Esophagus (tissue), 2 donors: ENCODE measurements at regions not wholly inside any gene's neighbourhood (a gene's known extent, or its start where the extent isn't known, plus 50 kb on each side); places are given as distances from the start of the nearest gene placed in this dataset.

ENCODE experiments used
- H3K27ac ChIP-seq, 2 donors: one replicate each; pipeline ENCODE4 v1.5.1; 2013; ENCODE audit warnings: low read depth in 2 of 2, mild to moderate bottlenecking in 2 of 2, inconsistent platforms in 1 of 2, low read length in 1 of 2, moderate library complexity in 1 of 2
- H3K27me3 ChIP-seq, 2 donors: one replicate each; pipeline ENCODE4 v1.6.1; 2013; ENCODE audit warnings: low read length in 2 of 2, control low read depth in 1 of 2, mild to moderate bottlenecking in 1 of 2; ENCODE audit not compliant: insufficient read depth in 2 of 2, control insufficient read depth in 1 of 2
- H3K36me3 ChIP-seq, 2 donors: one replicate each; pipeline ENCODE4 v1.6.1; 2013; ENCODE audit warnings: low read length in 1 of 2; ENCODE audit not compliant: control insufficient read depth in 2 of 2, insufficient read depth in 2 of 2
- H3K4me1 ChIP-seq, 2 donors: one replicate each; pipeline ENCODE4 v1.6.1; 2013; ENCODE audit warnings: low read length in 1 of 2; ENCODE audit not compliant: control insufficient read depth in 2 of 2, insufficient read depth in 2 of 2
- H3K4me3 ChIP-seq, 2 donors: one replicate each; pipeline ENCODE4 v1.5.1; 2013; ENCODE audit warnings: low read length in 2 of 2, mild to moderate bottlenecking in 2 of 2, low read depth in 1 of 2, moderate library complexity in 1 of 2
- H3K9me3 ChIP-seq, 2 donors: one replicate each; pipeline ENCODE4 v1.6.1; 2013; ENCODE audit warnings: mild to moderate bottlenecking in 2 of 2, low read depth in 1 of 2, low read length in 1 of 2, moderate library complexity in 1 of 2; ENCODE audit not compliant: control insufficient read depth in 2 of 2, insufficient read depth in 1 of 2
- WGBS, 2 donors: extraction: QIAGEN DNeasy Blood & Tissue Kit; methylation state at CpG; one replicate each; pipeline ENCODE4 v1.1.7; 2013; 5-methylcytosine and 5-hydroxymethylcytosine counted together
- donor health status: healthy with polysubstance abuse.
- donor health status: Bipolar disorder and iron deficiency.

DNA sequence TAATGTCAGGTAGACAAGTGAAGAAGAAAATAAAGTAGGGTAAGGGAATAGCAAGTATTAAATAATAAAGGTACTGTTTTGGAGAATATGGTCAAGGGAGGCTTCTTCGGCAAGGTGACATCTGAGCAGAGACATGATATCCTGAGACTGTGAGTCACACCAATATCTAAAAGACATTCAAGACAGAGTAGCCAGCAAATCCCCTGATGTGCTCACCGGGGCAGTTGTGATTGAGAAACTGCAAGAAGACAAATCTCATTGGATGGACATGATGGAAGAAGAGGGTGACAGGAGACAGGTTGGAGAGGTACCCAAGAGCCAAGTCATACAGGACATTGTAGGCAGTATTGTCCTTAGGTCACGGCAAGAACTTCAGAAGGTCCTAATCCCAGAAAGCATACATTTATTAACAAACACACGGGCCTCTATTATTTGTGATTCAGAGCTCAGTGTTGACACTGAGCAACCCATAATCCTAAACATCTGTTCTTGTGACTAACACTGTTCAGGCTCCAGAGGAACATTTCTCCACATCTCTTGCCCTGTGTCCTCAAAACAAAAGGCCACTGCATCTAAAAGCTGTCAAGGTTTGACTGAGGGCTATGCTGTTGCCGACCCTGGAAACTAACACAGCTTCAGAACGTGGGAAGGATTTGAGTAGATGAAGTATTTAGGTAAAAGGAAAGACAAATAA, 258.7 kb upstream of the CLINT1 start:
- no peaks in the 10 kb centered on the region for H3K27me3 ChIP-seq
- H3K4me3 ChIP-seq = no peak overlapping the region
- no peaks in the 10 kb centered on the region for H3K4me1 ChIP-seq
- no peak overlapping the region for H3K27ac ChIP-seq
- H3K9me3 ChIP-seq = no peaks in the 10 kb centered on the region
- H3K36me3 ChIP-seq = no peaks in the 10 kb centered on the region
- WGBS, 2 donors = 71 to 81% methylated on average over 6 of the region's 6 CpGs

DNA sequence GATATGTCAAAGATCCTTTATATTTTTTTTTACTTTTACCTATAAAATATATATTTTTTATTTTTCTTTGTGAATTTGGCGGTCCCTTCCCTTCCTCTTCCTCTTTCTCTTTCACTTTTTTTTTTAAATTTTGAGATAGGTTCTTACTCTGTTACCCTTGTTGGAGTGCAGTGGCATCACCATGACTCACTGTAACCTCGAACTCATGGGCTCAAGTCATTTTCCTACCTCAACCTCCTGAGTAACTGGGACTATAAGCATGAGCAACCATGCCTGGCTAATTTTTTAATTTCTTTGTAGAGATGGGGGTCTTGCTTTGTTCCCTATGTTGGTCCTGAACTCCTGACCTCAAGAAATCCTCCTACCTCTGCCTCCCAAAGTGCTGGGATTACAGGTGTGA, 258.0 kb upstream of the CLINT1 start:
- Histone ChIP-seq H3K36me3 (no peaks in the 10 kb centered on the region), H3K27ac (no peak overlapping the region), H3K4me3 (no peak overlapping the region), H3K9me3 (no peaks in the 10 kb centered on the region), H3K4me1 (no peaks in the 10 kb centered on the region), H3K27me3 (no peaks in the 10 kb centered on the region)
- 82 to 84% methylated on average over 2 of the region's 2 CpGs for WGBS, 2 donors

DNA sequence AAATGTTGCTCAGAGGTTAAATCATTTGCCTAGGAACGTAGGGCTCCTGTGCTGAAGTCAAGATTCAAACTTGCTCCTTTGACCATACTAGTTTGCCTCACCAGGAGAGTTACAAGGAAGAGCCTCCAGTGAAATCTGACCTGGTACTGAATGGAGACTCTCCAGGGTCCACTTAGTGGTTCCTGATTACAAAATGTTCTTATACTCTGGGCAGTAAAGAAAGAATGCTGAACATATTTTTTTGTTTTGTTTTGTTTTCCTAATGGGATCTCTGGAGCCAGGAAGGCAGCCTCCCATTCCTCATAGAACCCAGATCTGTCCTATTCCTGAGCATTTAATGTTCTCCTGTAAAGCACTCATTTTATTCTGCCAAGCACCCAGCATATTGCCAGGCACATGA, 256.5 kb upstream of the CLINT1 start:
- no peak overlapping the region for H3K27ac ChIP-seq

DNA sequence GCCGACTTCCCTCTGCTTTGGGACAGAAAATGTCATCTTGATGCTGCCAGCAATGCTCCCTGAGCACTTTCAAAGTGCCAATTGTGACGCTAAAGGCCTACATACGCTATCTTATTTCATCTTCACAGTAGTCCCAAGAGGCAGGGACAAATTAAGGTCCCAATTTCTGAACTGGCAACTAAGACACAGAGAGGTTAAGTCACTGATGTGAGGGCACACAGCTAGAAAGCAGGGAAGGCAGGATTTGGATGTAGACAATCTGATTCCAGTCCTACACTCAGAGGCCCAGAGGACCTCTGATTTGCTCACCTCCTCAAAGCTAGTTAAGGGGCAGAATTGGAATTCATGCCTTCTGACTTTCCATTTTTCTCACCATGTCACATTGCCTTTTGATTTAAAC, 249.2 kb upstream of the CLINT1 start:
- Histone ChIP-seq H3K36me3 (no peaks in the 10 kb centered on the region), H3K4me3 (no peak overlapping the region), H3K4me1 (no peaks in the 10 kb centered on the region), H3K27ac (no peak overlapping the region), H3K9me3 (no peaks in the 10 kb centered on the region), H3K27me3 (no peaks in the 10 kb centered on the region)
- WGBS, 2 donors = 76 to 85% methylated on average over 3 of the region's 3 CpGs

More for the DNA sequence above, 256.5 kb upstream of the CLINT1 start:
- Histone ChIP-seq H3K9me3 (no peaks in the 10 kb centered on the region), H3K27me3 (no peaks in the 10 kb centered on the region), H3K36me3 (no peaks in the 10 kb centered on the region), H3K4me1 (no peaks in the 10 kb centered on the region), H3K4me3 (no peak overlapping the region)
- 71 to 79% methylated on average over 1 of the region's 1 CpG for WGBS, 2 donors

DNA sequence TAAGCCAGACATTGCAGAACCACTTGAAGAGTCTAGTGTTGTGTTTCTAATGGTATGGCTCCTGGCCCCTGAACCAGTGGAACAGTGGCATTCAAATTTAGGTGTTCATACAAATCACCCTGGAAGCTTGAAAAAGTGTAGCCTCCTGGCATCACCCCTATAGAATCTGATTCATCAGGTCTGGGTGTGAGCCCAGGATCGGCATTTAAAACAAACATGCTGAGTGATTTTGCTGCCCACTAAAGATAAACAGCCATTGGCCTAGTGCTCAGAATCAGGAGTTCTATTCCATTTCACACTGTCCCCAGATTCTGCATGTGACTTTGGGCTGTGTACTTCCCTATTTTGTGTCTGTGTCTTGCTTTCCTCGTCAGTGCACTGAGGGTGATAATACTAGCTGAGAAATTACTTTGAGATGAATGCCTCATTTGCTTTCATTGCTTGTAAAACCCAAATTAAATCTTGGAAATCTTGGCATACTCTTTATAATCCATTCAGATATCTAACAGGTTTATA, 241.5 kb upstream of the CLINT1 start:
- no peaks in the 10 kb centered on the region for H3K36me3 ChIP-seq
- no peaks in the 10 kb centered on the region for H3K27me3 ChIP-seq
- no peaks in the 10 kb centered on the region for H3K4me1 ChIP-seq
- no peak overlapping the region for H3K4me3 ChIP-seq
- WGBS, 2 donors = 41 to 48% methylated on average over 2 of the region's 2 CpGs
- H3K27ac ChIP-seq = no peak overlapping the region
- H3K9me3 ChIP-seq = no peaks in the 10 kb centered on the region

DNA sequence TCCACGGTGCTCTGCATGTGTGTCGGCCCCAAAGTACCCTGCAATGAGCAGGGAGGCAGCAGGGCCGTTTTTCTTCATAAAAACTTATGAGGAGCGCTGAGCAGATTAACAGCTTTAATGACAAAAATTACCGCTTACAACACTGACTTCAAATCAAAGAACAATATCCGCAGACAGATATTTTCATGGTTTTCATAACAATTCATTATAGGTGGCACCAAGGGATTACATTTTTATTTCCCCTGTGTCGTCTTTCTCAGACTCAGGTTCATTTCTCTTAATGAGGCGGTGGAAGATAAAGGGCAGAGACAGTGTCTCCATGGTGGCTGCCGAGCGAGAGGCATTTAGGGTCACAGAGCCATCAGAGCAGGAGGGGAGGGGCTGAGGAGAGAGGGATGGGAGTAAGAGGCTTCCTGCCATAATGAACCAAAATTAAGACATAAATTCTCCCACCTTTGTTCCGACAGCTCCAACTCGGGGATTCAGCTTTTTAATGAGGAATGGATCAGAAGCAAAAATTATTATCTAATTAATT, 240.7 kb upstream of the CLINT1 start:
- Histone ChIP-seq H3K9me3 (no peaks in the 10 kb centered on the region), H3K4me3 (no peak overlapping the region), H3K27me3 (no peaks in the 10 kb centered on the region), H3K4me1 (no peaks in the 10 kb centered on the region), H3K36me3 (no peaks in the 10 kb centered on the region), H3K27ac (no peak overlapping the region)
- 83 to 84% methylated on average over 12 of the region's 12 CpGs for WGBS, 2 donors

DNA sequence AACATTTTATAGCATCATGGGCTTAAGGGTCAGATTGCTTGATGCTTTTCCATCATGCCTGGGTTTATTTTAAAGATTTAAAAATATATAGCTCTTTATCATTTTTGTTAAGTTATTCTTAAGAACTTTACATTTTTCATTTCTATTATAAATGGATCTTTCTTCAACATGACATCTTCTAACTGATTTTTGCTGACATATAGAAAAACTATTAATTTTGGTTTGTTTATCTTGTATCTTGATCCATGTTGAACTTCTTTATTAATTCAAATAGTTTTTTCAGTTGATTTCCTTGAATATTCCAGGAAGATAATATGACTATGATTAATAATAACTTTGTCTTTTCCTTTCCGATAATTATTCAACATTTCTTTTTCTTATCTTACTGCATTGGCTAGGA, 237.9 kb upstream of the CLINT1 start:
- Histone ChIP-seq H3K27ac (no peak overlapping the region), H3K27me3 (no peaks in the 10 kb centered on the region), H3K36me3 (no peaks in the 10 kb centered on the region), H3K9me3 (no peaks in the 10 kb centered on the region), H3K4me3 (no peak overlapping the region), H3K4me1 (no peaks in the 10 kb centered on the region)
- 95 to 97% methylated on average over 1 of the region's 1 CpG for WGBS, 2 donors

DNA sequence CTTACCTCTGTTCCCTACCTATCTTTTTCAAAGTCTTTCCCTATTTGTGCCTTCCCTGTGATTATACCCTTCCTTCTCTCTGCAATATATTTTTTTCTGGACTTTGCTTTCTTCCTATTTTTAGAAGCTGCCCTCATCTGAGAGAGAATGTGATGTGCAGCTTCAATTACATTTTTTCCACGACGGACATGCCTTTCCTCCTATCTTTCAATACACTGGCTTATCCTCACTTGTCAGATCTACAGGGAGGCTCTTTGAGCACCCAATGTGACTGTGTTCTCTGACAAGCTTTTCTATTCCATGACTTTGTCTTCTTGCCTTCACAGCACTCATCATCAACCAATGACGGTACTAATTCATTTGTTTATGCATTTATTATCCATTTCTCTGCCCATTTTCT, 227.9 kb upstream of the CLINT1 start:
- Histone ChIP-seq H3K4me1 (no peaks in the 10 kb centered on the region), H3K9me3 (no peaks in the 10 kb centered on the region), H3K27ac (no peak overlapping the region), H3K36me3 (no peaks in the 10 kb centered on the region), H3K27me3 (no peaks in the 10 kb centered on the region), H3K4me3 (no peak overlapping the region)
- WGBS, 2 donors = 43 to 50% methylated on average over 3 of the region's 3 CpGs

DNA sequence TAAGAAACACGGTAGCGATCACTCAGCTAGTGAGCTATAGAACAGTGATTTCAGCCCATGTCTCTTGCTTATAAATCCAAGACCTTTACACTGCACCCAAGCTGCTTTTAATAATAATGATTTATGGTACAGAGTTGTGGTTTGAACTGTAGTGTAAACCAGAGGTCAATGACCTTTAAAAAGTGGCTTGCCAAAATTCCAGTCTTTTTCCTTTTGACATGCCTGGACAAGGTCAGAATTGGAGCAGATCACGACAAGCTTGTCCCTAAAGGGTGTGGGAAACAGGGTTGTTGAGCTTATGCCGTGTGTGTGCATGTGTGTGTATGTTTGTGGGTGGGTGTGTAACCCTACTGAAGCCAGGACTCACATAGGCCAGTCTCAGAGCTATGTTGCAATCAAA, 225.3 kb upstream of the CLINT1 start:
- 31 to 59% methylated on average over 4 of the region's 4 CpGs for WGBS, 2 donors
- Histone ChIP-seq H3K4me1 (no peaks in the 10 kb centered on the region), H3K9me3 (no peaks in the 10 kb centered on the region), H3K4me3 (no peak overlapping the region), H3K36me3 (no peaks in the 10 kb centered on the region), H3K27me3 (no peaks in the 10 kb centered on the region), H3K27ac (no peak overlapping the region)

DNA sequence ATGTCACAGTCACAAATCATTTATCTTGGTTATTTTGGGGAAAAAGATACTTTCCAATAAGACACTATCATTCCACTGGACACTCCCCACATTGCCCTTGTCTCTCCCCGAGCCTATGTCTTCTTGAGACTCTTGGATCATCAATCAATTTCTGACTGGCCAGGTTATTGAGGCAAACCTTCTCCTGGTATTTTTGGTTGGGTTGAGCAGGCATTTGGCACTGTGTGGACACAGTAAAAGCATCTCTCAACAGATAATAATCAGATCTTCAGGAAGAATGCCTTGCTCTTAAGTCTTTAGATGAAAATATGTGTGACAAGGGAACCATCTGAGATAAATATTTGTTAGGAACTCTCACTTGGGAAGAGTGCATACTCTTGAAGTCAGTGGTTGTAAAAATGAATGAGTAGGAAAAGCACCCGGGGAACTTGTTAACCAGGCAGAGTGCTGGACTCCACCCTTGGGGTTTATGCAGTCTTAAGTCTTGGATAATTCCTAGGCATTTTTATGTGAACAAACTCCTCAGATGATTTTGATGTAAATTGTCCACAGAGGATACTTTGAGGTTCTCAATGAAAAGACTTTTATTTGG, 223.8 kb upstream of the CLINT1 start:
- 68 to 78% methylated on average over 2 of the region's 2 CpGs for WGBS, 2 donors
- H3K4me1 ChIP-seq = no peaks in the 10 kb centered on the region
- no peaks in the 10 kb centered on the region for H3K9me3 ChIP-seq
- no peaks in the 10 kb centered on the region for H3K36me3 ChIP-seq
- H3K27me3 ChIP-seq = no peaks in the 10 kb centered on the region
- no peak overlapping the region for H3K4me3 ChIP-seq
- no peak overlapping the region for H3K27ac ChIP-seq
